ENCODE measurements at regions not wholly inside any gene's neighbourhood (a gene's known extent, or its start where the extent isn't known, plus 50 kb on each side); places are given as distances from the start of the nearest gene placed in this dataset.
"Not testable (repeated sequence)": the region's sequence is repeated elsewhere in the genome, so short reads cannot be mapped to it uniquely, and the experiment has no call there.

DNA sequence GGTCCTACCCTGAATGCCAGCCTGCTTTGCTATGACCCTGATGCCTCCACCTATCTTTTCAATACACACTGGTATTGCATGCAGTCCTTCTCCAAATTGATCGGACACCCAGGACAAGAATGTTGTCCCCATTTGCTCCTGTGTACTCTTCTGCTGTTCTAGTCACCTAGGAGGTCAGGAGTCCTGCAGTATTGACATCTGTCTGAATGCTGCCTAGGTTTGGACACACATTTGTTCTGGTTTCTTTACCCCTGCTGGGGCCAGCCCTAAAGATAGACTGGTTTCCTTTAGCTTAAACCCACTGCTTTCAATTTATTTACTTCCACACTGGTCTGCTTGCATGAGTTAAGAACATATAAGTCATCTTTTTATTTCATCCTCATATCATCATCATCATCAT lies 167.0 kb upstream of the CCN2 start:
- no peak for DNase-seq
- no peak for TF ChIP-seq POLR2A (IDR thresholded peaks at IDR 0.05)
- TF ChIP-seq, protein P1, sequence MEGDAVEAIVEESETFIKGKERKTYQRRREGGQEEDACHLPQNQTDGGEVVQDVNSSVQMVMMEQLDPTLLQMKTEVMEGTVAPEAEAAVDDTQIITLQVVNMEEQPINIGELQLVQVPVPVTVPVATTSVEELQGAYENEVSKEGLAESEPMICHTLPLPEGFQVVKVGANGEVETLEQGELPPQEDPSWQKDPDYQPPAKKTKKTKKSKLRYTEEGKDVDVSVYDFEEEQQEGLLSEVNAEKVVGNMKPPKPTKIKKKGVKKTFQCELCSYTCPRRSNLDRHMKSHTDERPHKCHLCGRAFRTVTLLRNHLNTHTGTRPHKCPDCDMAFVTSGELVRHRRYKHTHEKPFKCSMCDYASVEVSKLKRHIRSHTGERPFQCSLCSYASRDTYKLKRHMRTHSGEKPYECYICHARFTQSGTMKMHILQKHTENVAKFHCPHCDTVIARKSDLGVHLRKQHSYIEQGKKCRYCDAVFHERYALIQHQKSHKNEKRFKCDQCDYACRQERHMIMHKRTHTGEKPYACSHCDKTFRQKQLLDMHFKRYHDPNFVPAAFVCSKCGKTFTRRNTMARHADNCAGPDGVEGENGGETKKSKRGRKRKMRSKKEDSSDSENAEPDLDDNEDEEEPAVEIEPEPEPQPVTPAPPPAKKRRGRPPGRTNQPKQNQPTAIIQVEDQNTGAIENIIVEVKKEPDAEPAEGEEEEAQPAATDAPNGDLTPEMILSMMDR (IDR thresholded peaks at IDR 0.05) = no peak
- Histone ChIP-seq H3K27me3 (no peaks in the 10 kb centered on the region), H3K4me1 (peaks cover 0 to 3% of the 10 kb centered on the region in 2 donors), H3K4me3 (replicated peaks in 1 of 3) (no peak overlapping the region), H3K27ac (no peak overlapping the region), H3K9me3 (no peaks in the 10 kb centered on the region), H3K36me3 (no peaks in the 10 kb centered on the region)
- intact Hi-C loops (cut with DNase I) = no loop called here
- 88 to 100% methylated on average over 1 of the region's 1 CpG for WGBS, 2 donors

- TF ChIP-seq, protein P1 (IDR thresholded peaks at IDR 0.05) = no peak
- no peak for TF ChIP-seq POLR2A (IDR thresholded peaks at IDR 0.05)
- intact Hi-C loops (cut with DNase I) = no loop called here
- 74 to 76% methylated on average over 7 of the region's 7 CpGs for WGBS, 2 donors
- H3K4me1 ChIP-seq = no peaks in the 10 kb centered on the region
- DNase-seq = no peak
- no peaks in the 10 kb centered on the region for H3K36me3 ChIP-seq
- no peaks in the 10 kb centered on the region for H3K9me3 ChIP-seq
- no peak overlapping the region for H3K4me3 ChIP-seq (replicated peaks in 1 of 3)
- H3K27ac ChIP-seq = no peak overlapping the region
- H3K27me3 ChIP-seq = no peaks in the 10 kb centered on the region
Observed at GRCh38 chr6:132115714-132116366, 164.7 kb upstream of the CCN2 start.

GRCh38 chr6:132114201-132114825 lies 163.1 kb upstream of the CCN2 start:
- no peak for TF ChIP-seq POLR2A (IDR thresholded peaks at IDR 0.05)
- TF ChIP-seq, protein P1 (IDR thresholded peaks at IDR 0.05) = no peak
- DNase-seq = no peak
- no peak overlapping the region for H3K4me3 ChIP-seq (replicated peaks in 1 of 3)
- intact Hi-C loops (cut with DNase I) = no loop called here
- H3K4me1 ChIP-seq = no peaks in the 10 kb centered on the region
- 77 to 80% methylated on average over 8 of the region's 8 CpGs for WGBS, 2 donors
- no peak overlapping the region for H3K27ac ChIP-seq
- H3K36me3 ChIP-seq = no peaks in the 10 kb centered on the region
- H3K27me3 ChIP-seq = no peaks in the 10 kb centered on the region
- H3K9me3 ChIP-seq = no peaks in the 10 kb centered on the region

- DNase-seq; H3K36me3 ChIP-seq; H3K4me3 ChIP-seq (replicated peaks in 1 of 3); H3K27me3 ChIP-seq; intact Hi-C loops (cut with DNase I); H3K27ac ChIP-seq; H3K9me3 ChIP-seq; H3K4me1 ChIP-seq: not testable (repeated sequence)
- 82 to 87% methylated on average over 6 of the region's 6 CpGs for WGBS, 2 donors
Observed at GRCh38 chr6:132109752-132110151, 158.6 kb upstream of the CCN2 start.

DNA sequence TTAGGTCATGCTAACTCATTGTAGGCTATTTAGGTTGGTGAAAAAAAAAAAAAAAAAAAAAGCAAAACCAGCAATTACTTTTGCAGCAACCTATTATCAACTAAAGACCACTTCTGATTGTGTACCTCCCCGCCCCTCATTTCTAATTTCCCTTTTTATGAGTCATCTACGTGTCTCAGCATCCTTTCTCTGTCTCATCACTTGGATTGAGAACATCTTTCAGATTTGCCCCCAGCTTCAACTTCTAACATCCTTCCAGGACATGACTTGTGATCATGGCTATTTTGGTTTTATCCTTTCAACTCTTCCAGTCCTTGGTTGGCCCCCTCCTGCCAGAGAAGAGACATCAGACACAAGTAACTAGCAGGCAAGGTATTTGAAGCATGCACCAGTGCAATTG lies 156.7 kb upstream of the CCN2 start:
- intact Hi-C loops (cut with DNase I) = no loop called here
- Histone ChIP-seq H3K27me3 (no peaks in the 10 kb centered on the region), H3K4me3 (replicated peaks in 1 of 3) (no peak overlapping the region), H3K4me1 (no peaks in the 10 kb centered on the region), H3K9me3 (no peaks in the 10 kb centered on the region), H3K36me3 (no peaks in the 10 kb centered on the region), H3K27ac (no peak overlapping the region)
- no peak for DNase-seq
- TF ChIP-seq POLR2A (IDR thresholded peaks at IDR 0.05) = no peak
- TF ChIP-seq, protein P1 (IDR thresholded peaks at IDR 0.05) = no peak
- 80% methylated on average over 2 of the region's 2 CpGs for WGBS, 2 donors

All from thyroid gland (tissue), 4 donors.